WTC11 (cell line): ENCODE measurements at regions not wholly inside any gene's neighbourhood (a gene's known extent, or its start where the extent isn't known, plus 50 kb on each side); places are given as distances from the start of the nearest gene placed in this dataset.

Experiments
- ATAC-seq: fragments of 200-7000 bp; cut with Tn5 transposase; 2 replicates; pipeline ENCODE4 v1.10.0; 2021; ENCODE audit warnings: mild to moderate bottlenecking, moderate library complexity
- CTCF ChIA-PET: fragments of 300-600 bp; sonication (Branson Sonifier 250); formaldehyde crosslinking; loops from one replicate; lab custom pipeline; 2021; ENCODE audit warnings: antibody characterized with exemption; lab: Charles Lee
- POLR2A ChIA-PET: fragments of 350-600 bp; sonication (Branson Sonifier 250); formaldehyde crosslinking; loops from one replicate; lab custom pipeline; 2021; ENCODE audit warnings: antibody characterized with exemption; lab: Charles Lee
- DNase-seq: peaks from one replicate; pipeline ENCODE4 v3.0.0; 2021; ENCODE audit warnings: low spot score
- H3K27ac Mint-ChIP-seq: 2 replicates; pipeline ENCODE4 v1.8.0; 2021; ENCODE audit warnings: mixed read lengths
- H3K27me3 Mint-ChIP-seq: 2 replicates; pipeline ENCODE4 v1.8.0; 2021; ENCODE audit warnings: low read depth, mild to moderate bottlenecking, moderate library complexity, mixed read lengths
- H3K36me3 Mint-ChIP-seq: 2 replicates; pipeline ENCODE4 v1.8.0; 2021; ENCODE audit warnings: mixed read lengths
- H3K4me1 Mint-ChIP-seq: 2 replicates; pipeline ENCODE4 v1.8.0; 2022; ENCODE audit warnings: mixed read lengths
- H3K4me3 Mint-ChIP-seq: 2 replicates; pipeline ENCODE4 v1.8.0; 2021; ENCODE audit warnings: mild to moderate bottlenecking, moderate library complexity, mixed read lengths
- H3K9me3 Mint-ChIP-seq: 2 replicates; pipeline ENCODE4 v1.8.0; 2021; ENCODE audit warnings: mixed read lengths
- AFF4 ChIP-seq: sonication (generic); formaldehyde crosslinking; IDR thresholded peaks from 2 replicates; pipeline ENCODE4 v1.8.1; 2023; ENCODE audit warnings: mild to moderate bottlenecking, missing genetic modification reagents, borderline replicate concordance
- CDX4 ChIP-seq: fragments of 250-450 bp; sonication (Bioruptor Pico); IDR thresholded peaks from 2 replicates; pipeline ENCODE4 v1.9.0; 2021; ENCODE audit warnings: moderate library complexity, mild to moderate bottlenecking, inconsistent platforms, borderline replicate concordance
- E2F4 ChIP-seq: sonication (generic); formaldehyde crosslinking; IDR thresholded peaks from 2 replicates; pipeline ENCODE4 v1.8.1; 2022; ENCODE audit warnings: low read depth, mild to moderate bottlenecking, moderate library complexity, missing genetic modification reagents, borderline replicate concordance
- E2F5 ChIP-seq: sonication (generic); formaldehyde crosslinking; IDR thresholded peaks from 2 replicates; pipeline ENCODE4 v1.8.1; 2022; ENCODE audit warnings: mild to moderate bottlenecking, moderate library complexity, missing genetic modification reagents
- ETV6 ChIP-seq: sonication (generic); formaldehyde crosslinking; IDR thresholded peaks from 2 replicates; pipeline ENCODE4 v1.8.1; 2022; ENCODE audit warnings: mild to moderate bottlenecking, missing genetic modification reagents
- MLX ChIP-seq: sonication (generic); formaldehyde crosslinking; IDR thresholded peaks from 2 replicates; pipeline ENCODE4 v1.8.1; 2023; ENCODE audit warnings: mild to moderate bottlenecking, missing genetic modification reagents, moderate library complexity
- OVOL2 ChIP-seq: fragments of 250-450 bp; sonication (Bioruptor Pico); IDR thresholded peaks from 2 replicates; pipeline ENCODE4 v1.9.0; 2021; ENCODE audit warnings: mild to moderate bottlenecking, borderline replicate concordance
- PREB ChIP-seq: sonication (generic); formaldehyde crosslinking; IDR thresholded peaks from 2 replicates; pipeline ENCODE4 v1.8.1; 2022; ENCODE audit warnings: mild to moderate bottlenecking, missing genetic modification reagents, moderate library complexity, borderline replicate concordance
- RELA ChIP-seq: sonication (generic); formaldehyde crosslinking; IDR thresholded peaks from 2 replicates; pipeline ENCODE4 v1.8.1; 2022; ENCODE audit warnings: missing genetic modification reagents, mild to moderate bottlenecking, borderline replicate concordance
- SMAD4 ChIP-seq: sonication (generic); formaldehyde crosslinking; IDR thresholded peaks from 2 replicates; pipeline ENCODE4 v1.8.0; 2022; ENCODE audit warnings: mild to moderate bottlenecking, missing genetic modification reagents
- SOX15 ChIP-seq: fragments of 250-450 bp; sonication (Bioruptor Pico); IDR thresholded peaks from 2 replicates; pipeline ENCODE4 v1.9.0; 2021; ENCODE audit warnings: mild to moderate bottlenecking
- ZBTB21 ChIP-seq: sonication (generic); formaldehyde crosslinking; IDR thresholded peaks from 2 replicates; pipeline ENCODE4 v1.8.1; 2023; ENCODE audit warnings: mild to moderate bottlenecking, missing genetic modification reagents, borderline replicate concordance
- ZNF219 ChIP-seq: sonication (generic); formaldehyde crosslinking; IDR thresholded peaks from 2 replicates; pipeline ENCODE4 v1.8.0; 2023; ENCODE audit warnings: missing genetic modification reagents, mild to moderate bottlenecking, borderline replicate concordance
- ZNF232 ChIP-seq: sonication (generic); formaldehyde crosslinking; IDR thresholded peaks from 2 replicates; pipeline ENCODE4 v1.8.0; 2022; ENCODE audit warnings: mild to moderate bottlenecking, missing genetic modification reagents
- ZNF671 ChIP-seq: fragments of 250-450 bp; sonication (Bioruptor Pico); IDR thresholded peaks from 2 replicates; pipeline ENCODE4 v1.8.0; 2021; ENCODE audit warnings: mild to moderate bottlenecking
- ZSCAN18 ChIP-seq: fragments of 250-450 bp; sonication (Bioruptor Pico); IDR thresholded peaks from 2 replicates; pipeline ENCODE4 v2.1.2; 2022; ENCODE audit warnings: mild to moderate bottlenecking, moderate library complexity

GRCh38 chr2:147161746-147162145 is 683.1 kb upstream of the ACVR2A start:
- POLR2A ChIA-PET = no interaction called here
- ATAC-seq = no peak
- H3K4me3 Mint-ChIP-seq = no peak overlapping the region
- H3K4me1 Mint-ChIP-seq = no peaks in the 10 kb centered on the region
- H3K36me3 Mint-ChIP-seq = no peaks in the 10 kb centered on the region
- H3K9me3 Mint-ChIP-seq = no peaks in the 10 kb centered on the region
- no peaks in the 10 kb centered on the region for H3K27me3 Mint-ChIP-seq
- CTCF ChIA-PET = no interaction called here
- TF ChIP-seq MLX = no peak
- TF ChIP-seq SOX15 (CRISPR knock-in tag) = no peak
- TF ChIP-seq AFF4 (CRISPR knock-in tag) = no peak
- no peak for TF ChIP-seq RELA
- no peak for TF ChIP-seq ZBTB21 (CRISPR knock-in tag)
- no peak for TF ChIP-seq E2F4
- TF ChIP-seq SMAD4 (CRISPR knock-in tag) = no peak
- TF ChIP-seq OVOL2 (CRISPR knock-in tag) = no peak
- no peak for DNase-seq
- no peak overlapping the region for H3K27ac Mint-ChIP-seq

- TF ChIP-seq ZNF219 (CRISPR knock-in tag) (no peak), ZSCAN18 (CRISPR knock-in tag) (no peak), ZNF671 (CRISPR knock-in tag) (no peak), ETV6 (CRISPR knock-in tag) (no peak), ZNF232 (CRISPR knock-in tag) (no peak), CDX4 (no peak), E2F5 (no peak), PREB (CRISPR knock-in tag) (no peak), MLX (no peak)
- POLR2A ChIA-PET = no interaction called here
- H3K4me3 Mint-ChIP-seq = no peak overlapping the region
- ATAC-seq (no peak), DNase-seq (no peak)
- no peaks in the 10 kb centered on the region for H3K27me3 Mint-ChIP-seq
- peaks cover 17% of the 10 kb centered on the region for H3K9me3 Mint-ChIP-seq
- CTCF ChIA-PET = no interaction called here
- no peaks in the 10 kb centered on the region for H3K4me1 Mint-ChIP-seq
- H3K27ac Mint-ChIP-seq = no peak overlapping the region
- H3K36me3 Mint-ChIP-seq = peaks cover 11% of the 10 kb centered on the region
Measured at GRCh38 chr2:147156970-147157369, 687.9 kb upstream of the ACVR2A start.
